ENCODE measurements at regions not wholly inside any gene's neighbourhood (a gene's known extent, or its start where the extent isn't known, plus 50 kb on each side); places are given as distances from the start of the nearest gene placed in this dataset.

DNA sequence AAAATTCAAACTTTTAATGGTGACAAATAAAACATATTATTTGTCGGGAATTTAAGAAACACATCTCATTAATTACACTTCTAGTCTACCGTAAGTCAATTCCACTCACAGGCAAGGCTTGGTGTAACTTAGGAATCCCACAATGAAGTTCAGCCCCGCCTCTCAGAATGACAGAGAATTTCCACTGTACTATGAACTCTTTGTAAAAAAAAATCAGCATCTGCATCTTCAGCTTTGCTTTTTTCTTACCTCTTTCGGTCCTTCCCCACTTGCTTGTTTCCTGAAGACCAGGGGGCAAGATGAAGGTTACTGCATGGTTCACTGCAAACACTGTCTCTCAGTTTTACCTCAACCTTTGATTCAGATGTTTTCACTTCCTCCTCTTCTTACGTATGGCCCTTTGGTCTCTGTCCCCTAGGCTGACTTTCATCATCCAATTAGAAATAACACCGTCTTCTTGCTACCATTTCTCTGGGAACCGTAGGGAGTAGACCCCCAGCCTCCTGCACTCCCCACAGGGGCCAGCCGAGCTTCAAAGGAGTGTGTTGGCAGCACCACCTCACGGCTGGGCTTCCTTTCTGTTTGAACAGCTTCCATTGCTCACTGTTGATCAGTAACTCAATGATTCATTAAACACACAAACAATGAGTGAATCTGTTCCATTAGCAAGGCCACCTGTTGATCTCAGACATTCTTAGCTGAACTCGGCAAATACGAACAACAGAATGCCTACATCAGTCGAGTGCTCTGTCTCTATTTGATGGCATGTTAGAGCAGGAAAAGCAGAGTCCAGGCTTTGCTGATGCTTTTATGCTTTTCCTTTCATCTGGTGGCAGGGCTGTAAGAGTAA lies 343.0 kb downstream of the BMP4 start:
- no peak overlapping the region for H3K4me3 ChIP-seq (ENCODE audit: low read depth, low read length)
- DNase-seq (ENCODE audit: low read depth, low spot score), result no peak
- TF ChIP-seq, protein P1, sequence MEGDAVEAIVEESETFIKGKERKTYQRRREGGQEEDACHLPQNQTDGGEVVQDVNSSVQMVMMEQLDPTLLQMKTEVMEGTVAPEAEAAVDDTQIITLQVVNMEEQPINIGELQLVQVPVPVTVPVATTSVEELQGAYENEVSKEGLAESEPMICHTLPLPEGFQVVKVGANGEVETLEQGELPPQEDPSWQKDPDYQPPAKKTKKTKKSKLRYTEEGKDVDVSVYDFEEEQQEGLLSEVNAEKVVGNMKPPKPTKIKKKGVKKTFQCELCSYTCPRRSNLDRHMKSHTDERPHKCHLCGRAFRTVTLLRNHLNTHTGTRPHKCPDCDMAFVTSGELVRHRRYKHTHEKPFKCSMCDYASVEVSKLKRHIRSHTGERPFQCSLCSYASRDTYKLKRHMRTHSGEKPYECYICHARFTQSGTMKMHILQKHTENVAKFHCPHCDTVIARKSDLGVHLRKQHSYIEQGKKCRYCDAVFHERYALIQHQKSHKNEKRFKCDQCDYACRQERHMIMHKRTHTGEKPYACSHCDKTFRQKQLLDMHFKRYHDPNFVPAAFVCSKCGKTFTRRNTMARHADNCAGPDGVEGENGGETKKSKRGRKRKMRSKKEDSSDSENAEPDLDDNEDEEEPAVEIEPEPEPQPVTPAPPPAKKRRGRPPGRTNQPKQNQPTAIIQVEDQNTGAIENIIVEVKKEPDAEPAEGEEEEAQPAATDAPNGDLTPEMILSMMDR (IDR thresholded peaks at IDR 0.05; ENCODE audit: insufficient read depth, low read length, missing control alignments), result no peak
- ChIA-PET CTCF (interaction anchor here (1.3 kb wide), 1 partner anchor 12 kb away, joined by 3 read pairs; no protein-coding TSS in a partner anchor), POLR2A (no interaction called here)

DNA sequence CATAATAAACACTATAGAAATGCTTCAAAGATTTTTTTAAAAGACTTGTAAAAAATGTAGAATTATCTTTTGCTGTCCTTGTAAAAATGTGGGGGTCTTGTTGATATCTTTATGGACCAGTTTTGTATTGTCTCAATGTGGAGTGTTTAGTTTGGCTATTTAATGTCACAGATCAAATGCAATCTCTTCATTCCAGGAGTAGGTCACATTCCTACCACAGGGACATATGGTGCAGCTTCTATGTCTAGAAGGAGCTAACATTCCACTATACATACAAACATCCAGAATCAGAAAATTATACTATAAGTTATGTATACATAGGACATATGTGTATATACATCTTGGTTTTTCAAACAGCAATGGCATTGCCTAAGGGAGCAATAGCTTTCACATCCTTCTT lies 345.7 kb downstream of the BMP4 start:
- CTCF ChIA-PET, result interaction anchor here (1.0 to 1.8 kb wide), 2 partner anchors 10 to 21 kb away, joined by 3 read pairs; no protein-coding TSS in a partner anchor

DNA sequence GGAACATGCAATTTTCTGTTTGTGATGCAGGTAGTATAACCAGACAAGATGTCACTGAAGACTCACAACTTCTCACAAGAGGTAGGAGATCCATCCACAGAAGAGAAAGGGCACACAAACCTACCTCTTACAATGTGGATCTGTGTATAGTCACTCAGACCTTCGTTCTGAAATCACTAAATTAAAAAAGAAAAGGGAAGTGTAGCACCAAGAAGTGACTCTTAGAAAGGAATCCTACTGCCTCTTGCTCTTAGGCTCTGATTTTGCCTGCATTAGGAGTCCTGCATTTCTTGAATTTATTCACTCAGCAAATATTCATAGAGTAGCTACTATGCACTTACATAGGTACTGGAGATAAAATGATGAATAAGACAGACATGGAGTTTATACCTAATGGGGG lies 347.6 kb downstream of the BMP4 start:
- CTCF ChIA-PET, result no interaction called here
- no peak for DNase-seq (ENCODE audit: low read depth, low spot score)
- POLR2A ChIA-PET, result no interaction called here
- H3K4me3 ChIP-seq (ENCODE audit: low read depth, low read length), result no peak overlapping the region
- TF ChIP-seq, protein P1 (IDR thresholded peaks at IDR 0.05; ENCODE audit: insufficient read depth, low read length, missing control alignments), result no peak

More for the DNA sequence above, 345.7 kb downstream of the BMP4 start:
- no peak for DNase-seq (ENCODE audit: low read depth, low spot score)
- no peak overlapping the region for H3K4me3 ChIP-seq (ENCODE audit: low read depth, low read length)
- POLR2A ChIA-PET, result no interaction called here
- TF ChIP-seq, protein P1 (IDR thresholded peaks at IDR 0.05; ENCODE audit: insufficient read depth, low read length, missing control alignments), result no peak

DNA sequence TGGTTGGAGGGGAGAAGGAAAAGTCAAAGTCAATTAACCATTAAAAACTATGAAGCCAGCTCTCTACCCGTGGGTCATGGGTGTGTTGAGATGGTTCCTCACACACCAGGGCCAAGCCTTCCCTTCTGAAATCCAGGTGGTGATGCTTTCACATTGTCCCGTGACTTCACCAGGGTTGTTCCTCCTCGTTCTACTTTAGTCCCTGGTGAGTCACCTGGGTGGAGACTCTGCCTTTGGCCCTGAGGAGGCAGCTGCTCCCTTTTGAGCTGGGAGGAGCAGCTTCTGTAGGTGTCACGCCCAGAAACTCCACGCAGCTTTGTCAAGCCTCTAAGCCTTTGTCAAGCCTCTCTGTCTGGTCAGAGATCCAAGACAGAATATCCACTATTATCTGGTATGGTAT lies 348.3 kb downstream of the BMP4 start:
- no peak overlapping the region for H3K4me3 ChIP-seq (ENCODE audit: low read depth, low read length)
- no peak for DNase-seq (ENCODE audit: low read depth, low spot score)
- CTCF ChIA-PET, result interaction anchor here (1.6 kb wide), 1 partner anchor 12 kb away, joined by 3 read pairs; no protein-coding TSS in a partner anchor
- POLR2A ChIA-PET, result no interaction called here
- TF ChIP-seq, protein P1 (IDR thresholded peaks at IDR 0.05; ENCODE audit: insufficient read depth, low read length, missing control alignments), result no peak

DNA sequence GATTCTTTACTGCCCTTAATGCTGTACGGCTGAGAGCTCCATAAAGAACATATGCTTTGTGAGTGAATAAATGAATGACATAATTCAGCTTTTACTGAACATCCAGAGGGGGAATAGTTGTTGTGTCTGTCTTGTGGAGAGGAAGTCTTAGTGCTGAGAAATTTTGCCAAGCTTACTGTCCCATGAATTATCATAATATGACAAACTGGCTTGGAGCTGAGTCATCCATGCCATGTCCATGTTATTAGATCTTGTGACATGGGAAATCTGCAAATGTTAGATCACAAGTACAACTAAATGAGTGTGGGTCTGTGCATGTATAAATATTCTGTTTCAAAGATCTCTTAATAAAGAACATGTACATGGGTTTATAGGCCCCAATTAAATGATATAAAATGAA lies 350.4 kb downstream of the BMP4 start:
- TF ChIP-seq, protein P1 (IDR thresholded peaks at IDR 0.05; ENCODE audit: insufficient read depth, low read length, missing control alignments), result no peak
- POLR2A ChIA-PET, result no interaction called here
- CTCF ChIA-PET, result interaction anchor here (1.1 kb wide), 1 partner anchor 14 kb away, joined by 3 read pairs; no protein-coding TSS in a partner anchor

DNA sequence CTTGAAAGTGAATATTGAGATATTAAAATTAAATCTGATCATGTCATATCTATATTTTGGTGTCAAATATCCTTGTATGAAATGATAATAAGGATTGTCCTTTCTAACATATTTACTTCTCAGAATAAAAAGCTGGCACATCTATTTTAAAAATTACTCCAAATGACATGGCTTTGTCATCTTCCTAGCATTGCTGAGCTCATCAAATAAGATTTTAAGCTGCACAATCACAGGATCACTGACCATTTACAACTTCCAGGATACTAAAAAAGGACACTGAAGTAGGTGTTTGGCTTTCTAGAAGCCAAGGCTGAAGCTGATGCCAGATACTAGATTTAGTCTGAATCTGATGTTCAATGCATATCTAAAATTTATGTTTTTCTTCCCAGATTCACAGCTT lies 351.1 kb downstream of the BMP4 start:
- no peak for DNase-seq (ENCODE audit: low read depth, low spot score)
- TF ChIP-seq, protein P1 (IDR thresholded peaks at IDR 0.05; ENCODE audit: insufficient read depth, low read length, missing control alignments), result no peak
- POLR2A ChIA-PET, result no interaction called here
- CTCF ChIA-PET, result interaction anchor here (1.1 kb wide), 1 partner anchor 14 kb away, joined by 3 read pairs; no protein-coding TSS in a partner anchor
- no peak overlapping the region for H3K4me3 ChIP-seq (ENCODE audit: low read depth, low read length)

More for the DNA sequence above, 350.4 kb downstream of the BMP4 start:
- no peak for DNase-seq (ENCODE audit: low read depth, low spot score)
- no peak overlapping the region for H3K4me3 ChIP-seq (ENCODE audit: low read depth, low read length)
